Fibroblast of villous mesenchyme (primary cell): ENCODE measurements at regions not wholly inside any gene's neighbourhood (a gene's known extent, or its start where the extent isn't known, plus 50 kb on each side); places are given as distances from the start of the nearest gene placed in this dataset.

Source experiments
- DNase-seq: peaks from one replicate; pipeline ENCODE4 v3.0.0-alpha.2; 2010; ENCODE audit warnings: low read depth
- H3K4me3 ChIP-seq: 2 replicates; pipeline ENCODE4 v1.5.1; 2011; ENCODE audit warnings: low read depth, mild to moderate bottlenecking, low read length
- CTCF ChIP-seq: IDR thresholded peaks from 2 replicates; pipeline ENCODE4 v1.5.1; 2012; ENCODE audit warnings: low read depth, mild to moderate bottlenecking, low read length; ENCODE audit not compliant: insufficient read depth

- no peak overlapping the region for H3K4me3 ChIP-seq
- DNase-seq = no peak
- no peak for TF ChIP-seq CTCF
Measured at GRCh38 chr9:120261419-120261818, 318.5 kb downstream of the CDK5RAP2 start.

DNA sequence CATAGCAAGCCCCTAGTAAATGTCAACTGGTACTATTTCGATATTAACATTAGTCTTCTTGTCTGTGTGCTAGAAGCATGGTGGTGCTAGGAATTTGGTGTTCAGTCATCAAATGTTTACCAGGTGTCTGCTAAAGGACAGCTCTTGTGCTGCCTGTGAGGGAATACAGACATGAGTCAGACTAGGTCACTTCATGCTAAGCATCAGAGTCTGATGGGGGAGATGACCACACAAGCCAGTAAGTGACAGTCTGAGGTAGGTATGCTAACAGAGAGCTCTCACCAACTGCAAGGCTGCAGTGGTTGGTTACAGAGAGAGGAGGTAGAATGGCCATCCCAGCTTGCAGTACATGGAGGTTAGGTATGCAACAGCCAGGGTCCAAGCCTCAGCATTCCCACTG, 320.9 kb downstream of the CDK5RAP2 start:
- no peak for TF ChIP-seq CTCF
- DNase-seq = no peak
- no peak overlapping the region for H3K4me3 ChIP-seq

GRCh38 chr9:120258096-120258495, 321.9 kb downstream of the CDK5RAP2 start:
- no peak for TF ChIP-seq CTCF
- no peak overlapping the region for H3K4me3 ChIP-seq
- no peak for DNase-seq

DNA sequence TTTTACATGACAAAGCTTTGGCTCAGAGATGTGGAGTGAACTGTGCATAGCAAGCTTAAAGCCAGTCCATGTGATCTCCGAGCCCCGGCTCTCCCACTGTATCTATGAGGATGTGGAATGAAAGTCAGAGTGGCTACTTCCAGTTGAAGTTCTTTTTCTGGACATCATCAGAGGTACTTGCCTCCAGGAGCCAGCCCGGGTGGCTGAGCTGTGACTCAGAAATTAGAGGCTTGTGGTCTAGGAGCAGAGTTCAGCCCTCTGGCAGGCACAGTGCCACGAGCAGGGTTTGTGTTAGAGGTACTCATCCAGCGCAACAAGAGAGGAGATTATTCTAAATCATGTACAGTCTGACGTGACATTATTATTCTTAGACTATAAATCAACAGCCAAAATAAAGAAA, 322.5 kb downstream of the CDK5RAP2 start:
- no peak for TF ChIP-seq CTCF
- no peak overlapping the region for H3K4me3 ChIP-seq
- DNase-seq = no peak

GRCh38 chr9:120256146-120256545, 323.8 kb downstream of the CDK5RAP2 start:
- TF ChIP-seq CTCF = no peak
- no peak overlapping the region for H3K4me3 ChIP-seq
- no peak for DNase-seq

GRCh38 chr9:120252248-120252647, 327.7 kb downstream of the CDK5RAP2 start:
- DNase-seq = no peak
- no peak overlapping the region for H3K4me3 ChIP-seq
- TF ChIP-seq CTCF = no peak

- H3K4me3 ChIP-seq = no peak overlapping the region
- TF ChIP-seq CTCF = no peak
- no peak for DNase-seq
Measured at GRCh38 chr9:120242116-120242811, 337.7 kb downstream of the CDK5RAP2 start.
